CD4-positive, alpha-beta T cell treated with Interferon alpha-2 for 1 hour (primary cell): ENCODE measurements at regions not wholly inside any gene's neighbourhood (a gene's known extent, or its start where the extent isn't known, plus 50 kb on each side); places are given as distances from the start of the nearest gene placed in this dataset.
A peak's percentile ranks its signal among the peaks of the same experiment; 100 is the strongest.

Experiments
- DNase-seq, 2 donors: peaks; one replicate each; pipeline ENCODE4 v3.0.0-alpha.2; 2020 to 2022

DNA sequence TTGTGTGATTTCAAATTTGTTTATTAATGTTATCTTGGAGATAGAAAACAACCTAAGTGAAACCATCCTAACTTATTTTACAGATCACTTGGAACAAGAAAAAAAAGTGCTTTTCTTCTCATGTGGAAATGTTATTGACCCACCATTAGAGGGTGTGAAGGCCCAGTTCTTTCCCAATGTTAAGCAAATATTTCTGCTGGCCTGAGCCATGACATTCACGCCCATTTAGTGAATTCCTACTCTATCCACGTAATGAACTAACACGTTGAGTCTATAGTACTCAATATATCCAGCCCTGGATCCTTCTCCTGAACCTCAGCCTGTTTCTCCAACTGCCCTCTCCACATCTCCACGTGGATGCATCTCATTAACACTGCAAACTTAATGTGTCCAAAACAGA is 180.6 kb upstream of the ZFP64 start:
- no peak for DNase-seq

DNA sequence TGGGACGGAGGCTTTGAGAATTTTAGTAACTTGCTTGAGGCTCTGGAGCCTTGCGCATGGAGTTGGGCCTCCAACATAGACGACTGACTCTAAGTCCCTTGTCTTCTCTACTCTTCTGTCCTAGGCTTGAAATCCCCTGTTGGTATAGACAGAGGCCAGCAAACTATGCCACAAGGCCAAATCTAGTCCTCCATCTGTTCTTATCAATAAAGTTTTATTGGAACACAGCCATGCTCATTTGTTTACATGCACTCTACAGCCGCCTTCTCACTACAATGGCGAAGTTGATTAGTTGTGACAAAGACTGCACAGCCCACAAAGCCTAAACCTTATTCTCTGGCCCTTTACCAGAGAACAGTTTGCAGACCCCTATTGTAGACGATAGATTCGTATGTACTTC is 174.1 kb upstream of the ZFP64 start:
- DNase-seq = no peak

DNA sequence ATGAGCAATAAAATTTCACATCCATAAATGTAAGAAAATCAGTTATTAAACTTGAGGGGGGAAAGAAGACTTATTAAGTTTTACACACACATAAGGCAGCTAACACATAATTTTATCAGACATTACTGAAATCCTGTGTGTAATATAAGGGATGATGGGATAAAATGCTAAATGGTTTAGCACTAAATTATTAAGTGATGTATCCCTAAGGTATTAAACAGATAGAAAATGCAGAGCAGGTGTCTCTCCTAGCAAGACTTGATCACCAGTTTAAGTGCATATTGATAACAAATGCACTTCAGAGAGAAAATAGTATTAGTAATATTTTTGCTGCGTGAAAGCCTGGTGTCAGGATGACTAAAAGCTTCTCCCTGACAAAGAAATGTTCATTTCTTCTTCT is 172.8 kb upstream of the ZFP64 start:
- DNase-seq = no peak

DNA sequence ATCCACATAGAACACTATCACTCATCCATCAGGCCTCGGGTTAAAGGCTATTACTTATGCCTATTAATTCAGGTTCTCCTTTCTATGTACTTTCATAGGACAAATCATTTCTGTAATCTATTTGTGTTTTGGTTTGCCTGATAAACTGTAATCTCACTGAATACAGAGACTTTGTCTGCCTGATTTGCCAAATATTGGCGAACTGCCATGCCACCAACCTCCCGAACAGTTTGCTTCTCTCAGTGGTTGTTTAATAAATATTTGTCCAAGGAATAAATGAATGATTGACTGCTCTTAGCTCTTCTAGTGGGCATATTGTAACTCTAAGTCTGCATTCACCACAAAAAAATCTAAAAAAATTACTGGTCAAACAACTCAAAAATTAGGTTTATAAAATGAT is 170.1 kb upstream of the ZFP64 start:
- DNase-seq = no peak

DNA sequence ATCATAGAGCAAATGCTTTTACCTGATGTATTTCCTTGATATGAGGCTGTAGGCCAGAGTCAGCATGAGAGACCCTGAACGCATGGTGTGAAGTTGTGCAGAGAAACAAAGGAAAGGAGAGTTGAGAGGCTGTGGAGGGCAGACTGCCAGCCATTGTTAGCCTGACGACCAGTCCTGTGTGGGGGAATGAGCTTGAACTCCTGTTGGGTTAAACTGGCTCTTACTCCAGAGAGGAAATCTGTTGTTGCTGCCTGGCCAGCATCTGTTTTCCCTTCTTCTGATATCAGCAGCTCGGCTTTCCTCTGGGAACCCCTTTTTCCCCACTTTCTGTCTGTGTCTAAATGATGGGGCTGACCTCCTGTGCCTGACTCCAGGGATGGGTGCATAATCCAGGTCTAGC is 158.2 kb upstream of the ZFP64 start:
- no peak for DNase-seq

DNA sequence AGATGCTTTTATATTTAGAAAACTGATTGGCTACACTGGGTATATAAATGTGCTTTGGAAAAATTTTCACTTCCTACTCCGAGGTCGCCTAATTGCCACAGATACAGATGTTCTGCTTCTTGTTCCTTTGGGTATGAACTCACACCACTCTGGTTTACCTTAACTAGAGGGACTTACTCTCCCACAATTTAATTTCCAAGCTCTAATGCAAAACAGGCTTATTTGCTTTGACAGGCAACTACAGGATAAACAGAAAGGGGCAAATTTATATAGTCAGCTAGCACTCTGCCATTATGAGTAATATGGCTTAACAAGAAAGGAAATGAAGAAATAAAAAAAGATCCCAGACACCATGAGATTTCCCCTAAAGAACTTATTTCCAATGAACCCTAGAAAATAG is 156.9 kb upstream of the ZFP64 start:
- DNase-seq = no peak

DNA sequence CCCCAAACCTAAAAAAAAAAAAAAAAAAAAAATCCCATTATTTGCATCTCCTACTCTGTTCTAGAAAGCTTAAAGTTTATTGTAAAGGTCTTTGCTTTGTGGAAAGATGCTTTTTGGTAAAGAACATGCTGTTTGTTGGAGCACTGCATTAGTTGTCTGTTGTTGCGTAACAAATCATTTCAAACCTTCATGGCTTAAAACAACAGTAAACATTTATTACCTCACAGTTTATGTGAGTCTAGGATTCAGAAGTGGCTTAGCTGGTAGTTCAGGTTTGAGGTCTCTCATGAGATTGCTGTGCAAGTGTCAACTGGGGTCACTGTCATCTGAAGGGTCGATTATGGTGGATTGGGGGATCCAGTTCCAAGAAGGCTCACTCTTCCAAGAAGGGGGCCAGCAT is 155.2 kb upstream of the ZFP64 start:
- no peak for DNase-seq

DNA sequence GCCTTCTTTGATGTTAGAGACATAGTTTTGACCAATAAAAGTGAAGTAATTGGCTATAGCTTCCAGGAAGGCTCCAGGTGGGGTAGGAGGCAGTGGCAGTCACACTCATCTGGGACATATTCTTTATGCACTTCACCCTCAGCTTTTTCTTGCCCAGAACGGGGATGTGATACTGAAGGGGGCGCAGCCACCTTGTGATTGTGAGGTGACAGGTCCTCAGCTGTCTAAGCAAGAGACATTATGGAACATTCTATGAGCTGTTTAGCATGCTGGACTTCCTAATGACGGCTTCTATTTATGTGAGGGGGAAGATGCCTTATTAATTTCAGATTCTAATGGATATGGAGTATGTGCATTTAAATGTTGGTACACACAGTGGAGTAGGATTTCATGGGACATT is 151.3 kb upstream of the ZFP64 start:
- peak in 1 of 2 donors; percentile 21 for DNase-seq

DNA sequence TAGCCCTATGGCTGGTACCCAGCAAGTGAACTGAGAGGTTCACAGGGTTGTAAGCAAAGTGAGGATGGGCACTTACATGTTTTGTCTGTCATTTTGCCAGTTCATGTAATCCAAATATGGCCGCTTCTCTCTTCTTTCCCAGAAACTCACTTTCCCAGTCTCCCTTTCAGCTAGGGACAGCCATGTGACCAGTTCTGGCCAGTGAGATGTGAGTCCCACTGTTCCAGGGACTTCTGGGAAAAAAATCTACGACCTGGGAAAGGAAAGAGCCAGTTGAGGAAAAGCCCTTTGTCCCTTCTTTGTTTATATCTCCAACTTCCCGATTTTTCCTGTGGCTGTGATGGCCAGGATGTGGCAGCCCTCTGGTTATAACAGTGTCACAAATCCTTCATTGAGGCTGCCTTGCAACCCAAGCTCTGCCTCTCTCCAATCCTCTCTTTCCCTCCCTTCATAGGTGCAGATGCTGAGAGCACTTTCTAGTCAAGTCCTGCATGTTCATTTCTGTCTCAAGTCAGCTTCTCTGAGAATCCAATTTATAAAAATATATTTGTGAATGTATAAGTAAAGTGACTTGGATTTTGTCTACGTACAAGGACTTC is 148.6 kb upstream of the ZFP64 start:
- no peak for DNase-seq

DNA sequence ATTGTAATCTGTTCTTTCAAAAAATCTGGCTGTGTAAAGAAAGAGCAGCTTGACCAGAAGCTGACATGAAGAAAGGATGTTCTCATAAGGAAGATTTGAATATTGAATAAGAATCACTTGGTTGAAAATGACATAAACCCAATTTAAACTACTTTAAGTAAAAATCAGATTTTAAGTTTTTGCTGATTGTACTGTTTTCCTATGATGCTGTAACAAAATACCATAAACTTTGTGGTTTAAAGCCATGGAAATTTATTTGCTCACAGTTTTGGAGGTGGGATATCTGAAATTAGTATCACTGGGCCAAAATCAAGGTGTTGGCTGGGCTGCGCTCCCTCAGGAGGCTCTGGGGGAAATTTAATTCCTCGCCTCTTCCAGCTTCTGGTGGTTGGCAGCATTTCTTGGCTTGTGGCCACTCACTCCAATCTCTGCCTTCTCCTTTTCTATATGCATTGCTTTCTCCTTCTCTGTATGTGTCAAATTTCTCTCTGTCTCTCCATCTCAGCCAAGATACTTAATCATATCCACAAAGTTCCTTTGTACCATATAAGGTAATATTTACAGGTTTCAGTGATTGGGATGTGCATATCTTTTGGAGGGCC is 141.2 kb upstream of the ZFP64 start:
- DNase-seq = no peak

DNA sequence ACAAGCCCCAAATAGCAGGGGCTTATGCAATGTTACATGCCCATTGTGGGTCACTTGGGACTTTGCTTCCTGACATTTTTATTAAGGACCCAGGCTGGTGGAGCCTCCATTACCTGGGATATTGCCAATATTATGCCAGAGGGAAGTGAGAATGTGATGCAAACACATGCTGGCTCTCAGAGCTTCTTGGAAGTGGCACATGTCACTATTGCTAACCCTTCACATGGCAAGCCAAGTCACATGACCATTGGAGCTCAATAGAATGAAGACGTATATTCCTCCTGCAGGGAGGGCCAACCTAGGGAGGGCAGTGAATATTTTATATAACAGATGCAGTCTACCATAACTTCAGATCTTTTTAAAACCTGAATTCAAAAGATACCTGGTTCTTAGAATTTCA is 140.7 kb upstream of the ZFP64 start:
- no peak for DNase-seq

DNA sequence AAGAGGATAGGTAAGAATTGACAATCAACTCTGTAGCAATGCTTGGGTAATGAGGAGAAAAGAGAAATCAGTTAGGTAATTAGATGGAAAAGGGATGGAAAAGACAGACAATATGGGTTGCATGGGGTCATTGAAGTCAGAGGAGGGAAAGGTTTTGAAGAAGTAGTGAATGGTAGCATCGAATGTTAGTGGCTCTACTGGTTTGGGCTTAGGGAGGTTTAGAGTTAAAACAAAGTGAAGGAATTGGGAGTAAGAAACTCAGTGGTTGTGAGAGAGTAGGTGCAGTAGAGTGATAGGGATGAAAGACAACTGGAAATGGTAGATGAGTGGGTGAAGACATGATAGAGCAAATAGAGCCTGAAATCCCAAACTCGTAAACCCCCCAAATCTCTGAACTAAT is 140.1 kb upstream of the ZFP64 start:
- no peak for DNase-seq

DNA sequence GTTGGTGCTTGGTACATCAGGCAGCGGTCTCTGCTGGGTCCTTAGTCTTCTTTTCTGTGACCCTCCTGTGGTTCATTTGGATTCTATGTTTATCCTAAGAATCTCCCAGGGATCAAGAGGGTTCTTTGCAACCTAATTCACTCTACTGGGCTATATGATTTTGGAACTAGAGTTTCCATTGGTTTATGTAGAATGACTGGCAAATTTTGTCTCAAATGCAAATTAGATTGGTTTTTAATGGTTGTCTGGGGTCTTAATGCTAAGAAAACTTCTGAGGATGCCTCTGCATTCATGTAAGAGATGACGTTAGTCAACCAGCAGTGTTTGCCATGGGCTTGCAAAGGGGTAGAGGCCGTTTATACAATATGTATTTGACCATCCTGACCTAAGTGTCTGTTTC is 129.8 kb upstream of the ZFP64 start:
- DNase-seq = no peak

DNA sequence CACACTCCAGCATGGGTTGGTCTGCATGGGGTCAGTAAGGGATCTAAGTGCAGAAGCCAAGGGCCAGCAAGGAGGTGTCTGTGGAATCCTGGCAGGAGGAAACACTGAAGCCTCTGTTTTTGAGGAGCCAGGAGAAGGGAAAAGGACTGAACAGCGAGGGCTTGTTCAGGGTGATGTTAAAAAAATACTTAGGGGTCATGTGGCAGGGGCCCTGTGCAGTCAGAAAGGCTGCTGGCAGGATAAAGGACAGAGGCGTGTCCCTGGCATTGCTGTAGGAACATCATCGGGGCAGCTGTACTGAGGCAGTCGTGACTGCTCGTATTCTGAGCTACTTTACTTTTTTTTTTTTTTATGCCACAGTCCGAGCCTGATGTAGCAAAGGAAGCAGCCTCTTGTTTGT is 127.1 kb upstream of the ZFP64 start:
- DNase-seq = no peak

DNA sequence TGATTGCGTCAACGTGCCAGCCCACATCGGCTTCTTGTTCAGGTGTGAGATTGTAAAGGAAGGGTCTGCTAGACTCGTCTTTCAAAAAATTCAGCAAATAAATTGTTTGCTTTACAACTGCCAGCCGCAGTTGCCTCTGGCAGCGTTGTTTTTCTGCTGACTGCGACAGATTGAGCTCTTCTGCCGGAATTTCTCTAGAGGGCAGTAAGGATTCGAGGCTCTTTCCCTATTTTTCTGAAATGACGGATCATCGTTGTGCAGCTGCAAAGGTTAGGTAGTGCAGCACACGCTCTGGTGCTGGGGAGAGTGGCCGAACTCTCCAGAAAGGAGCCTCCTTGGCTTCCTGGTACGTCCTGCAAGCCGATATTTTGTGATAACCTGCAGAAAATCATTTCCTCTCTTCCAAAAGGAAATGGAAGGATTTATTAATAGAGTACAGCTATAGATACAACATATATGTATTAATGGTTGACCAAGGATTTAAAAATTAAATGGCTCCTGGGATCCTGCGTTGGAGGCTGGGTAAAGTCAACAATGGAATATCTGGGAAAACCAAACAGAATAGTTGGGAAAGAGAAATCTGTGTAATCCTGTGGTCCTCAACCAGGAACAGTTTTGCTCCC is 121.9 kb upstream of the ZFP64 start:
- DNase-seq = no peak

DNA sequence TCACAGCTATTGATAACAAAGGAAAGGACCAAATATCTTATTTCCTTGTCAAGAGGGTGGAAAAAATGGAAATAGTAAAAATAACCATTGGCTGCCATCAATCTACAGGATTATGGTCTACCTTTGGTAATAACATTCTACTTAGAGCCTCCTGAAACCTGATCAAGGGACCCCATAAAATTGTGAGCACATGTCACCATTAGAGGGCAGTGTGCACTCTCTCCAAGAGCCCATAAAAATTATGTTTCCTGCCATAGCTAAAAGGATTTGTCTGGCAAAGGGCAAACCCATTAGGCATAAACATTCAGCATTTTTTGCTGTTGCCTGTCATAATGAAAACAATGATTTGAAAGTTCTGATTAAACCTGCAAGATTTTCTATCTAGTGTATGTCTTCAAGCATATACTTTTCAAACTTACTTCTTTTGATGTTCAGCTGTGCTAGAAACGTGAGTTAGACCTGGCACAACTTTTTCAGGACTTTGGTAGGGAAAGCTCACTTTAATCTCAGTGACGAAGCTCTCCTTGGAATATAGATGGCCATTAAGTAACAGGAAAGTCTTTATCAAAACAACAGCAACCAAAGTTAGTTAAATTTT is 120.7 kb upstream of the ZFP64 start:
- DNase-seq = peak; percentile 35 to 74

DNA sequence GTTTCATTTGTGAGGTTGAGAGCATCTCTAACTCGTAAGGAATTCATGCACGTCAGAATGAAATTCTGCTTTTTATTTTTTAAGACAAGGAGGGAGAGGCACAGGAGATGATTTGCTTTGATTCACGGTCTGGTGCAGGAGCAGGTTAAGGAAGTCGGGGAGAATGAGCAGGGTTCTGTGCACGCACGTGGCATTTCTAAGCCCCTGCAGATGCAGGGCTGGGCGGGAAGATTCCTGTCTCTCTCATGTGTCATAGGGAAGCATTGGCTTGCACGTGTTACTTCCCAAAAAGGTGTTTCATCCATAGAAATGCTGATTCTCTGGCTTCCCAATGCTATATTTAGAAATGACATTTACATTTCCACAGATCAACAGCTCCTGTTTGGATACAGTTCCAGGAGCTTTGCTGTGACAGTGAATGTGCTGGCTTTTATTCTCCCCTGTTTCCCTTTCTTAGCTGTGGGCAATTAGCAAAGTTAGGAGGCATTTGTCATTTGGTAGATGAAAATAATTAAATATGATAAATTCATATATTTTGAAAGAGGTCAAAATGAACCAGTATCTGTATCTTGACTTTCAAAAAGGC is 119.7 kb upstream of the ZFP64 start:
- DNase-seq = no peak

DNA sequence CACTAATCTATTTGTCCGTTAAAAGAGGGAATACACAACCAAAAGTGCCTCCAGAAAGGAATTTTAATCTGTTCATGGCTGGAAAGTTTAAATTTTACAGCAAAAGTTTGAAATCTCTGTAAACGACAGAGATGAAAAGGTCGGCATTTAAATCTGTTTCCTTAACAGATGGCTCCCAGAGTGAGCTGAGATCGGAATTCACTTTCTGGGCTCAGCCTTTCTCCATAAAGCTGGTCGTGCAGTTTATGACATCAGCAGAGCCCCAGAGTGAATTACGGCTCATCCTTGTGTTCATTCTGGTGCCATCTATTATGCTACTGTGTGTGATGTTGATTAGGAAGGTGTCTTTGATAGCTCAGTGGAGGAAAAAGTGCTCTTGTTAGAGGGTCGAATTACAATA is 117.6 kb upstream of the ZFP64 start:
- no peak for DNase-seq

DNA sequence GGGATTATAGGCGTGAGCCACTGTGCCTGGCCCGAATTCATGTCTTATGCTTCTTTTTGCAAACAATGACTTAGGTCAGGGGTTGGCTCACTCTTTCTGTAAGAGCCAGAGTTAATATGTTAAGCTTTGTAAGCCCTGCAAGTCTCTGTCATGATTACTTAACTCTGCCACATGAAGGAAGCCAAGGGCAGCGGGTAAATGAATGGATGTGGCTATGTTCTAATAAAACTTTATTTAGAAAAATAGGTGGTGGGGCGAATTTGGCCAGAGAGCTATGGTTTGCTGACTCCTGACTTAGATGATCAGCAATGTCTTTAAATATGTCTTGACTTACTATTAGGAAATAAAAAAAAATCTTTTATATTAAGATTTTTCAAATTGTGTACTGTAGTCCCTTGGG is 114.9 kb upstream of the ZFP64 start:
- DNase-seq = no peak

DNA sequence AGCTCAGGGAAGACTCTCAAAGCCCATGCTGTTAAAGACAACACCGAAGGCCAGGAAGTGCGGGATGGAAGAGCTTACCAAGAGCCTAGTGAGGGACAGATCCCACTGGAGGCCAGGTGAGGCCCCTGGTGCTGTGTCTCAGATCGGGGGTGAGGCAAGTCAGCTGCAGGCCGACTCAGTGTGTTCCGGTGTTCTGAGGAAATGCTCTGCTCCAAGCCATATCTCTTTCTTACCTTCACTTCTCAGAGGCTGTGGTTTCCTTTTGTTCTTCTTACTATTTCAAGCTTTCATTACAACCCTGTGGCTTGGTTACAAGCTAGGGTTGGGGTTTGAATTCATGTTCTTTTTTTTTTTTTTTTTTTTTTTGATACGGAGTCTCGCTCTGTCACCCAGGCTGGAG is 114.3 kb upstream of the ZFP64 start:
- peak in 1 of 2 donors; percentile 34 for DNase-seq

DNA sequence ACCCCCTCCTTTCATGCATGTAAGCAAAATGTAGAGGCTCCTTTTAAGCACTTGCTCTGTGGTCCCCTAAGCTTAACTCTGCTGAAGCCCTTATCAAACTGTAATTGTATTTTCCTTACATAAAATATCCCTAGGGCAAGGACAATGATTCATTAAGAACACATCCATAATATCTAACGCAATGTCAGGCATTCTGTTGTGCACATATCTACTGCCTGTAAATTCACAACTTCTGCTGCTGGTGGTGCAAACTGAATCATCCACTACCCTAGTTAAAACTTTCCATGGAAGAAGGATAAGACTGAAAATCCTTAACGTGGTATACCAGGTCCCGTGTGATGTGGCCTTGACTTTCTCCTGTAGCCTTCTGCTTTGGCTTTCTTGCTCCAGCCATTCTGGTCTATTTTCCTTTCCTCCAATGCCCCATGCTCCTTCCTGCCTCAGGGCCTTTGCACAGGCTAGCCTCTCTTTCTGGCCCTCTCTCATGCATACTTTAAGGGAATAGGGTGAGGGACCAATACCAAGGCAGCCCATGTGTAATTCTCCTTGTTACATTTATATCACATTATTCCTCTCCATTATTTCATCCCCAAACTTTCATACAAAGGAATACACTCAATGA is 113.6 kb upstream of the ZFP64 start:
- no peak for DNase-seq

DNA sequence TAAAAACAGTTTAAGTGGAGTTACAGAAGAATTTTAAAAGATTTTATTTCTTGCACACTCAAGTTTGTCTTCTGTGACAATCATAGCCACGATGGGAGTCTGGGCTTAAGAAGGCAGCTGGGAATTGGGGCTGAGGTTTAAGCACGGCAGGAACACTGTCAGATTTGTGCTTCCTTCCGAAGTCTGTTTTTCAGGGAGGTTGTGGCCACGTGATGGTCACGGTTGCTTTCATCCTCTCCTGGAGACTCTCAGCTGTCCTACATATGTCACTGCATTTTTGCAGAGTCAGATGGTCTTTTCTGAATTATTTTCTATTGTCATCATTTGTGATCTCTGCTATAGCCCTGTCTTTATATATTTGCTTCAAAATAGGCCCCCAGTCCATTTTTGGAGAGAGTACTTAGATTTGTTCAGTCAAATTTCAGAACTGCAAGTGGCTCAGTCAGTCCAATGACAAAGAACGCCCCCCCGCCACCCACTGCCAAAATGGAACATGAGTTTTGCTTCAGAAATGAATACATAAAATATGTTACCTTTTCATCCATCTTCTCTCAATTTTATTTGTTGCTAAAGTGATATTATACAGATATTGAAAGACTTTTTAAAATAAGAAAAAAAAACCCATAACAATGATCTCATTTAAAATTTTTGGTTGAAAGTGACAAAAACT is 111.8 kb upstream of the ZFP64 start:
- no peak for DNase-seq

DNA sequence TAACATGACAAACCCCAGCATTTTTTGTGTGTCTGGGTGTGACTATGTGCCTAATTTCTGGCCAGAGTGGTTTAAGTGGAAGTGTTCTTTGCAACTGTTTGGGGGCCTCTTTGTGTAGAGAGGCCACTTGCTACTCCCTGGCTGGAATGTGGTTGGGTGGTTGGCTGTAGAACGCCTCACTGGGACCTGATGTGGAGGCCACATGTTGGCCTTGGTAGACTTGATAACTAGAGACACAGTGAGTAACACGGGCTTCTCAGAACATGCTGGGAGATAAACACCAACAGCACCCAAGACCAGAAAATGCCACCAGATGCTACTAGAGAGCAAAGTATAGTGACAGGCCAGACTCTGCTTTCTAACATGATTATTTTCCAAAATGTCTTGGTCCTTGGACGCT is 111.2 kb upstream of the ZFP64 start:
- no peak for DNase-seq
